ENCODE measurements at regions not wholly inside any gene's neighbourhood (a gene's known extent, or its start where the extent isn't known, plus 50 kb on each side); places are given as distances from the start of the nearest gene placed in this dataset.
A peak's percentile ranks its signal among the peaks of the same experiment; 100 is the strongest.

- H3F3A ChIP-seq (ENCODE audit: low read depth) = no peaks in the 10 kb centered on the region
Observed at GRCh38 chrX:46433892-46434291, 111.3 kb downstream of the ZNF674 start.

GRCh38 chrX:46408553-46409407 lies 136.4 kb downstream of the ZNF674 start:
- H3K79me2 ChIP-seq (ENCODE audit: low read depth) = no peaks in the 10 kb centered on the region
- H2AFZ ChIP-seq (replicated peaks) = no peak overlapping the region
- H4K20me1 ChIP-seq (ENCODE audit: low read depth) = no peaks in the 10 kb centered on the region
- H3K27me3 ChIP-seq = no peaks in the 10 kb centered on the region
- no peak overlapping the region for H3K27ac ChIP-seq
- peaks cover 3% of the 10 kb centered on the region for H3K27me3 Mint-ChIP-seq (ENCODE audit: insufficient read depth, low read depth)
- H3K27ac Mint-ChIP-seq = no peak overlapping the region
- H3K9me3 Mint-ChIP-seq = no peaks in the 10 kb centered on the region
- H3K4me1 ChIP-seq = no peaks in the 10 kb centered on the region
- no peak overlapping the region for H3K4me3 ChIP-seq
- H3K9me3 ChIP-seq (ENCODE audit: low read depth) = no peaks in the 10 kb centered on the region
- DNase-seq (ENCODE audit: low spot score) = peak; percentile 74
- H3K4me1 Mint-ChIP-seq = peaks cover 5% of the 10 kb centered on the region
- H3K36me3 ChIP-seq = no peaks in the 10 kb centered on the region
- no peak overlapping the region for H3K9ac ChIP-seq
- no peak overlapping the region for H3K4me2 ChIP-seq
- H3K4me3 Mint-ChIP-seq = no peak overlapping the region
- no peaks in the 10 kb centered on the region for H3K36me3 Mint-ChIP-seq
- H3F3A ChIP-seq (ENCODE audit: low read depth) = no peaks in the 10 kb centered on the region
- TF ChIP-seq CTCF (IDR thresholded peaks at IDR 0.05) = peak; percentile 93
- TF ChIP-seq EZH2 (IDR thresholded peaks at IDR 0.05) = no peak

More at GRCh38 chrX:46433892-46434291, 111.3 kb downstream of the ZNF674 start:
- no peak overlapping the region for H3K9ac ChIP-seq
- DNase-seq (ENCODE audit: low spot score) = no peak
- no peak overlapping the region for H3K4me3 Mint-ChIP-seq
- H3K4me1 Mint-ChIP-seq = no peaks in the 10 kb centered on the region
- H3K36me3 ChIP-seq = no peaks in the 10 kb centered on the region
- H3K27ac ChIP-seq = no peak overlapping the region
- no peak overlapping the region for H3K4me3 ChIP-seq
- H3K27ac Mint-ChIP-seq = no peak overlapping the region
- H4K20me1 ChIP-seq (ENCODE audit: low read depth) = no peaks in the 10 kb centered on the region
- no peak overlapping the region for H2AFZ ChIP-seq (replicated peaks)
- H3K36me3 Mint-ChIP-seq = no peaks in the 10 kb centered on the region
- no peaks in the 10 kb centered on the region for H3K79me2 ChIP-seq (ENCODE audit: low read depth)
- H3K27me3 ChIP-seq = no peaks in the 10 kb centered on the region
- H3K9me3 Mint-ChIP-seq = peaks cover 3% of the 10 kb centered on the region
- H3K4me2 ChIP-seq = no peak overlapping the region
- TF ChIP-seq EZH2phosphoT487 (IDR thresholded peaks at IDR 0.05) = no peak
- TF ChIP-seq EZH2 (IDR thresholded peaks at IDR 0.05) = no peak
- TF ChIP-seq CTCF (IDR thresholded peaks at IDR 0.05) = no peak
- H3K9me3 ChIP-seq (ENCODE audit: low read depth) = no peaks in the 10 kb centered on the region
- no peaks in the 10 kb centered on the region for H3K27me3 Mint-ChIP-seq (ENCODE audit: insufficient read depth, low read depth)
- H3K4me1 ChIP-seq = no peaks in the 10 kb centered on the region

GRCh38 chrX:46407753-46408130 lies 137.5 kb downstream of the ZNF674 start:
- Histone ChIP-seq H3K4me3 (no peak overlapping the region), H3K79me2 (ENCODE audit: low read depth) (no peaks in the 10 kb centered on the region), H3F3A (ENCODE audit: low read depth) (no peaks in the 10 kb centered on the region), H3K27ac (no peak overlapping the region), H2AFZ (replicated peaks) (no peak overlapping the region), H4K20me1 (ENCODE audit: low read depth) (no peaks in the 10 kb centered on the region), H3K9me3 (ENCODE audit: low read depth) (no peaks in the 10 kb centered on the region), H3K4me2 (no peak overlapping the region), H3K9ac (no peak overlapping the region), H3K27me3 (no peaks in the 10 kb centered on the region), H3K4me1 (no peaks in the 10 kb centered on the region), H3K36me3 (no peaks in the 10 kb centered on the region)
- Mint-ChIP-seq H3K27ac (no peak overlapping the region), H3K27me3 (ENCODE audit: insufficient read depth, low read depth) (no peaks in the 10 kb centered on the region), H3K9me3 (no peaks in the 10 kb centered on the region), H3K4me3 (no peak overlapping the region), H3K36me3 (no peaks in the 10 kb centered on the region), H3K4me1 (peaks cover 5% of the 10 kb centered on the region)
- no peak for DNase-seq (ENCODE audit: low spot score)
- no peak for TF ChIP-seq EZH2 (IDR thresholded peaks at IDR 0.05)

- Histone ChIP-seq H2AFZ (replicated peaks) (no peak overlapping the region), H4K20me1 (ENCODE audit: low read depth) (no peaks in the 10 kb centered on the region), H3F3A (ENCODE audit: low read depth) (no peaks in the 10 kb centered on the region), H3K4me1 (no peaks in the 10 kb centered on the region), H3K79me2 (ENCODE audit: low read depth) (no peaks in the 10 kb centered on the region), H3K4me2 (no peak overlapping the region), H3K36me3 (no peaks in the 10 kb centered on the region), H3K27me3 (no peaks in the 10 kb centered on the region), H3K4me3 (no peak overlapping the region), H3K27ac (no peak overlapping the region), H3K9ac (no peak overlapping the region), H3K9me3 (ENCODE audit: low read depth) (no peaks in the 10 kb centered on the region)
- Mint-ChIP-seq H3K9me3 (peaks cover under 1% of the 10 kb centered on the region), H3K27me3 (ENCODE audit: insufficient read depth, low read depth) (no peaks in the 10 kb centered on the region), H3K36me3 (no peaks in the 10 kb centered on the region), H3K4me3 (no peak overlapping the region), H3K27ac (no peak overlapping the region), H3K4me1 (peaks cover 5% of the 10 kb centered on the region)
- TF ChIP-seq EZH2phosphoT487 (IDR thresholded peaks at IDR 0.05) (no peak), CTCF (IDR thresholded peaks at IDR 0.05) (no peak), EZH2 (IDR thresholded peaks at IDR 0.05) (no peak)
- DNase-seq (ENCODE audit: low spot score) = no peak
Observed at GRCh38 chrX:46407036-46407752, 138.0 kb downstream of the ZNF674 start.

Measured in neural progenitor cell (in vitro differentiated cells).